GM12865 (cell line): ENCODE measurements at regions not wholly inside any gene's neighbourhood (a gene's known extent, or its start where the extent isn't known, plus 50 kb on each side); places are given as distances from the start of the nearest gene placed in this dataset.

ENCODE experiments used
- DNase-seq: peaks from one replicate; pipeline ENCODE4 v3.0.0; 2010; ENCODE audit warnings: low read depth
- H3K4me3 ChIP-seq: 2 replicates; pipeline ENCODE4 v1.5.1; 2011; ENCODE audit warnings: mild to moderate bottlenecking, low read depth, low read length, control low read depth
- TF ChIP-seq, protein P1 (sequence below): IDR thresholded peaks from 2 replicates; pipeline ENCODE4 v1.5.1; 2011; ENCODE audit warnings: low read length, control low read depth, low read depth, inconsistent platforms; ENCODE audit not compliant: insufficient read depth; ENCODE audit errors: missing control alignments

DNA sequence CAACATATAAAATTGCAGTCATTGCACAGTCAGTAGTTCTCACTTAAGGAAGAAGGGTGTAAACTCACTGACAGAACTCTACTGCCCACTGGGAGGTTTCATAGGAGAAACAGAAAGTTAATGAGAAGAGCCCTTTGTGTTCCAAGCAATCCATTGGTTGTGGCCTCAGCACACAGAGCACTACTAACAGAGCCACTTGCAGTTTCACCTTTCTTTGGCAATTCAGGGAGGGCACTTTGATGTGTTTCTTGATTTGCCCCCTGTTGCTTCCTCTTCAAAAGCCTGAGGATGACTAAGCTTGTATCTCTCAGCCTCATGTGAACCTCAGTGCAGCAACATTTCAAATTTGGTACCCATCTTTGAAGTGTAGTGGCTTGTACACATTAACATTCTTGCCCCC is 409.4 kb downstream of the DMRTA1 start:
- DNase-seq, result no peak
- TF ChIP-seq, protein P1, sequence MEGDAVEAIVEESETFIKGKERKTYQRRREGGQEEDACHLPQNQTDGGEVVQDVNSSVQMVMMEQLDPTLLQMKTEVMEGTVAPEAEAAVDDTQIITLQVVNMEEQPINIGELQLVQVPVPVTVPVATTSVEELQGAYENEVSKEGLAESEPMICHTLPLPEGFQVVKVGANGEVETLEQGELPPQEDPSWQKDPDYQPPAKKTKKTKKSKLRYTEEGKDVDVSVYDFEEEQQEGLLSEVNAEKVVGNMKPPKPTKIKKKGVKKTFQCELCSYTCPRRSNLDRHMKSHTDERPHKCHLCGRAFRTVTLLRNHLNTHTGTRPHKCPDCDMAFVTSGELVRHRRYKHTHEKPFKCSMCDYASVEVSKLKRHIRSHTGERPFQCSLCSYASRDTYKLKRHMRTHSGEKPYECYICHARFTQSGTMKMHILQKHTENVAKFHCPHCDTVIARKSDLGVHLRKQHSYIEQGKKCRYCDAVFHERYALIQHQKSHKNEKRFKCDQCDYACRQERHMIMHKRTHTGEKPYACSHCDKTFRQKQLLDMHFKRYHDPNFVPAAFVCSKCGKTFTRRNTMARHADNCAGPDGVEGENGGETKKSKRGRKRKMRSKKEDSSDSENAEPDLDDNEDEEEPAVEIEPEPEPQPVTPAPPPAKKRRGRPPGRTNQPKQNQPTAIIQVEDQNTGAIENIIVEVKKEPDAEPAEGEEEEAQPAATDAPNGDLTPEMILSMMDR, result no peak

DNA sequence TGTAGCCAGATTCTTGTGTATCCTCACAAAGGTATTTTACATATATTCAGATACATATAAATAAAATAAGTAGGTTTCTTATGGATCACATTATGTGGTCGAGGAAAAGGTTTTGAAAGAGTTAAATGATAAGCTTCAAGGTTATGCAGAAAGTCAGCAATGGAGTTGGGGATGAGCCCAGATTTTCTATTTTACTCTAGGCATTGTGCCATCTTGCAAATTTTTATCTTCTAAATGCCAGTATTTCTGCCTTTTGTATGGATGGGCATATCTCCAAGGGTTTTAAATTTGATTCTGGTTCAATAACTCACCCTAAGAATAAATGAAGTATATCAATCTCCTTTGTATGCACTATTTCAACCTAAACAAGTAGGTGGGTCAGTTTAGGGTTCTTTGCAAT is 410.7 kb downstream of the DMRTA1 start:
- DNase-seq, result no peak
- no peak overlapping the region for H3K4me3 ChIP-seq
- TF ChIP-seq, protein P1, result no peak

More for the DNA sequence above, 409.4 kb downstream of the DMRTA1 start:
- H3K4me3 ChIP-seq, result no peak overlapping the region

GRCh38 chr9:22863106-22863505 is 416.5 kb downstream of the DMRTA1 start:
- TF ChIP-seq, protein P1, result no peak
- DNase-seq, result no peak
- H3K4me3 ChIP-seq, result no peak overlapping the region

DNA sequence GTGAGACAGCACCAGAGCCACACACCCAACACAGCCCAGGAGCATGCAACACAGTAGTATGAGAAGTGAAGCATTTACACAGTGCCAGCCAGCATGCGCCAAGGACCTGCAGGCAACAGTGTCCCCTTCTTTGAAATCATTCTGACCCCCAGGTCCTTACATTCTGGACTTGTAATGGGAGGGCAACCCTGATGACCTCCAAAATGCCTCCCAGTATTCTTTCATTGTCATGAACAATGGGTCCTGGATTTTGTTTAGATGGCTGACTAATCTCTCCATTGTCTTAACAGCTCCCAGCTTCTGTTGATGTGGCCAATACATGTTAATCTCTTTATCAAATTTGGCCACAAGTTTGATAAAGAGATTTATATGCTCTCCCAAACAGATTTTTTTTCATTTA is 417.1 kb downstream of the DMRTA1 start:
- H3K4me3 ChIP-seq, result no peak overlapping the region
- DNase-seq, result no peak
- TF ChIP-seq, protein P1, result no peak

GRCh38 chr9:22893196-22893843 is 446.7 kb downstream of the DMRTA1 start:
- DNase-seq, result no peak
- no peak overlapping the region for H3K4me3 ChIP-seq
- TF ChIP-seq, protein P1, result no peak

GRCh38 chr9:22898591-22898990 is 452.0 kb downstream of the DMRTA1 start:
- TF ChIP-seq, protein P1, result no peak
- no peak overlapping the region for H3K4me3 ChIP-seq
- no peak for DNase-seq

DNA sequence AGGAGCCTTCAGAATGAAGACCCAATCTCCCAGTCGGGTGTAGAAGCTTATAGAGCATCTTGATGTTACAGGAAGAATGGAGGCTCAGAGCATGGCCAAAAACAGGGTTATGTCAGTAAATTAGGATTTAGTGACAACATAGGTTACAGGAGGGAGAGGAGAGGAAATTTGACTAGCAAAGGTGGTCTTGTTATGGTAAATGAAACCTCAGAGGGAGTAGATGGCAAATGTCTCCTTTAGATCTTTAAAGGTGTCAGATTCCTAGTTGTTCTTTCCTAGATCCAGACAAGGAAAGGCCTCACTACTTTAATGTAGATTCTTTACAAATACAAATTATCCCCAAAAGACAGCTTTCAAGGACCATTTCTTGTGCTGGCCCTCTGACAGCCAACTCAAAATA is 465.0 kb downstream of the DMRTA1 start:
- H3K4me3 ChIP-seq, result no peak overlapping the region
- TF ChIP-seq, protein P1, result no peak
- DNase-seq, result no peak
